Activated naive CD8-positive, alpha-beta T cell treated with anti-CD3 and anti-CD28 coated beads, Interleukin-2, amount 10 ng/mL, durations not matched to agents 7 days and 5 days (primary cell): ENCODE measurements at regions not wholly inside any gene's neighbourhood (a gene's known extent, or its start where the extent isn't known, plus 50 kb on each side); places are given as distances from the start of the nearest gene placed in this dataset.

ENCODE experiments used
- ATAC-seq: fragments of 150-1000 bp; cut with Tn5 transposase; one replicate; pipeline ENCODE4 v1.10.0; 2021; ENCODE audit warnings: low read depth, moderate library complexity
- POLR2A ChIA-PET: fragments of 350-600 bp; sonication (Branson Sonifier 250); formaldehyde crosslinking; loops from one replicate; lab custom pipeline; 2021; ENCODE audit warnings: antibody characterized with exemption; lab: Charles Lee
- DNase-seq: peaks from one replicate; pipeline ENCODE4 v3.0.0; 2021
- H3K27ac Mint-ChIP-seq: one replicate; pipeline ENCODE4 v1.8.0; 2022; ENCODE audit warnings: mild to moderate bottlenecking, mixed read lengths
- H3K27me3 Mint-ChIP-seq: one replicate; pipeline ENCODE4 v1.8.0; 2022; ENCODE audit warnings: mild to moderate bottlenecking, moderate library complexity, mixed read lengths
- H3K36me3 Mint-ChIP-seq: one replicate; pipeline ENCODE4 v1.8.0; 2021; ENCODE audit warnings: mild to moderate bottlenecking, mixed read lengths
- H3K4me1 Mint-ChIP-seq: one replicate; pipeline ENCODE4 v1.8.0; 2021; ENCODE audit warnings: mixed read lengths
- H3K4me3 Mint-ChIP-seq: one replicate; pipeline ENCODE4 v1.8.0; 2022; ENCODE audit warnings: mild to moderate bottlenecking, moderate library complexity, mixed read lengths
- H3K9me3 Mint-ChIP-seq: one replicate; pipeline ENCODE4 v1.8.0; 2021; ENCODE audit warnings: mixed read lengths

GRCh38 chr12:84329938-84330337 lies 582.7 kb downstream of the SLC6A15 start:
- POLR2A ChIA-PET, result no interaction called here
- ATAC-seq (no peak), DNase-seq (no peak)
- Mint-ChIP-seq H3K4me1 (no peaks in the 10 kb centered on the region), H3K36me3 (no peaks in the 10 kb centered on the region), H3K9me3 (no peaks in the 10 kb centered on the region), H3K27ac (no peak overlapping the region), H3K27me3 (no peaks in the 10 kb centered on the region), H3K4me3 (no peak overlapping the region)

DNA sequence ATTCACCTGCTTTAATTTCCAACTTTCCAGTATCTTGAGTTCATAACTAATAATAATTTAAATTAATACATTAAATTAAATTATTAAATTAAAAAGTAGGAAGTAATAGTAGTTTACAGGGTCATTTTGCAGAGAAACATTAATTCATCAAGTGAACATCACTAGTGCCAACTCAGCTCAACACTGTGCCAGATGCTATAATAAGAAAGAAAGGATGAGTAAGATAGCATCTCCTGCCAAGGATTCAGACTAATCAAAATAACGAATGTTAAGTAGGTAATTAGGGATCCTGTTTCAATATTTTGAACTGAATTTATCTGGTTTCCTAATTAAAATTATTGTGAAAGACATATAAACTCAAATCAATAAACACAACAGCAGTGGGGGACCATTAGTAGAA lies 596.7 kb downstream of the SLC6A15 start:
- Mint-ChIP-seq H3K27me3 (no peaks in the 10 kb centered on the region), H3K36me3 (no peaks in the 10 kb centered on the region), H3K9me3 (peaks cover 9% of the 10 kb centered on the region), H3K4me1 (no peaks in the 10 kb centered on the region), H3K27ac (no peak overlapping the region), H3K4me3 (no peak overlapping the region)
- POLR2A ChIA-PET, result no interaction called here
- no peak for ATAC-seq
- DNase-seq, result no peak

- H3K27ac Mint-ChIP-seq, result no peak overlapping the region
- peaks cover 9% of the 10 kb centered on the region for H3K9me3 Mint-ChIP-seq
- no peaks in the 10 kb centered on the region for H3K4me1 Mint-ChIP-seq
- H3K4me3 Mint-ChIP-seq, result no peak overlapping the region
- ATAC-seq (no peak), DNase-seq (no peak)
- POLR2A ChIA-PET, result no interaction called here
- H3K27me3 Mint-ChIP-seq, result no peaks in the 10 kb centered on the region
- no peaks in the 10 kb centered on the region for H3K36me3 Mint-ChIP-seq
These were observed 599.3 kb downstream of the SLC6A15 start for GRCh38 chr12:84313323-84313675.

DNA sequence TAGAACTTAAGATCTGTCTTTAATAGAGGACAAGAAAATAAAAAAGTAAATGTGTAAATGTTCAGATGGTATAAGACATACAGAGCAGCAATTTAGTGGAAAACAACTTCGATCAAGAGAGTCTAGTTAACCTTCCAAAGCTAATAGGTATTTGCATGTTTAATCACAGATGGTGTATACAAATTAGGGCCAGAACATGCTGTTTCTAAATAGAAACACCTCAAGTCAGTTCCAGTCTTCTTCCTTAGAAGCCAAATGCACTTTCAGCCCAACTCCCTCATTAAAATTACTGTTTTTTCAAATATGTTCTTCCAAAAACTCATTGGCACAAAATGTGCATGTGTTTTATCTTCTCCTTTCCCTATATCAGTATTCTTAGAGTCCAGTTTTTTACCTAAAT lies 604.4 kb downstream of the SLC6A15 start:
- Mint-ChIP-seq H3K27ac (no peak overlapping the region), H3K36me3 (no peaks in the 10 kb centered on the region), H3K27me3 (no peaks in the 10 kb centered on the region), H3K9me3 (peaks cover 10% of the 10 kb centered on the region), H3K4me1 (no peaks in the 10 kb centered on the region), H3K4me3 (no peak overlapping the region)
- POLR2A ChIA-PET, result no interaction called here
- DNase-seq, result no peak
- ATAC-seq, result no peak

DNA sequence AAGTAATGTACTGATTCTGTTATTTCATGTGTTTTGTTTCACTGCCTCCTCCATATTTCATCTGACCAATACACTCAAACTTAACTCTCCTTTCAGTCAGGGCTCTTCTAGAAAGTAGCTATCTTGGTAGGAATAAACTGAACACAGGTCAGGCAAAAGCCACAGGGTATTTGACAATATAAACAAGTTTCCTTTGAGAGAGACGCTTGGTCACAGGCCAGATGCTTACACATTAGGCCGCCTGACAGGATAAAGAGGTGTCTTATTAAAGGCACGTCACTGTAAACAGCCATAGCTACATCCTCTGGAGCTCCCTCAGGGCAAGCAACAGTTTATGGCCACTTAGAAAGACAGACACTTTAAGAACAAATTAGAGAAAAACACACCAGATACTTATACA lies 607.5 kb downstream of the SLC6A15 start:
- POLR2A ChIA-PET, result no interaction called here
- Mint-ChIP-seq H3K4me3 (no peak overlapping the region), H3K4me1 (no peaks in the 10 kb centered on the region), H3K27me3 (no peaks in the 10 kb centered on the region), H3K27ac (no peak overlapping the region), H3K36me3 (no peaks in the 10 kb centered on the region), H3K9me3 (peaks cover 3% of the 10 kb centered on the region)
- ATAC-seq, result no peak
- DNase-seq, result no peak

- no peak overlapping the region for H3K27ac Mint-ChIP-seq
- peaks cover 1% of the 10 kb centered on the region for H3K9me3 Mint-ChIP-seq
- ATAC-seq, result no peak
- no peaks in the 10 kb centered on the region for H3K27me3 Mint-ChIP-seq
- no peaks in the 10 kb centered on the region for H3K4me1 Mint-ChIP-seq
- DNase-seq, result no peak
- POLR2A ChIA-PET, result no interaction called here
- no peaks in the 10 kb centered on the region for H3K36me3 Mint-ChIP-seq
- no peak overlapping the region for H3K4me3 Mint-ChIP-seq
These were observed 618.4 kb downstream of the SLC6A15 start for GRCh38 chr12:84294246-84294645.

DNA sequence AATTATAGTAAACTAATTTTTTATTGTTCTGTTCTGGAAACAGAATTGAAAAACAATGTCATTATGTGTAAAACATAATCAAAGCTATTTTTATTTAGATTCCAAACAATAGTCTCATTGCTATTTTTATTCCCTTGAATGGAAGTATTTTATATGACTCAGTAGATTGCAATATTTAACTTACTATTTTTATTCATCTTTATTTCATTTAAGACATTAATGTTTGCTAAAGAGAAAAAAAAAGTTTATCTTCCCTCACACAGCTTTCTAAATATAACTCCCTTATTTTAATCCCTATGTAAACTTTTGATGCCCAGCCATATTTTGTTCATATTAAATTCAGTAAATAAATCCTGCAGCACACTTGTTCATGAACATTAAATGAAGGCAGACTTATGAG lies 622.4 kb downstream of the SLC6A15 start:
- POLR2A ChIA-PET, result no interaction called here
- no peaks in the 10 kb centered on the region for H3K36me3 Mint-ChIP-seq
- no peaks in the 10 kb centered on the region for H3K9me3 Mint-ChIP-seq
- no peaks in the 10 kb centered on the region for H3K4me1 Mint-ChIP-seq
- no peak for ATAC-seq
- no peak for DNase-seq
- H3K4me3 Mint-ChIP-seq, result no peak overlapping the region
- H3K27me3 Mint-ChIP-seq, result no peaks in the 10 kb centered on the region
- H3K27ac Mint-ChIP-seq, result no peak overlapping the region

DNA sequence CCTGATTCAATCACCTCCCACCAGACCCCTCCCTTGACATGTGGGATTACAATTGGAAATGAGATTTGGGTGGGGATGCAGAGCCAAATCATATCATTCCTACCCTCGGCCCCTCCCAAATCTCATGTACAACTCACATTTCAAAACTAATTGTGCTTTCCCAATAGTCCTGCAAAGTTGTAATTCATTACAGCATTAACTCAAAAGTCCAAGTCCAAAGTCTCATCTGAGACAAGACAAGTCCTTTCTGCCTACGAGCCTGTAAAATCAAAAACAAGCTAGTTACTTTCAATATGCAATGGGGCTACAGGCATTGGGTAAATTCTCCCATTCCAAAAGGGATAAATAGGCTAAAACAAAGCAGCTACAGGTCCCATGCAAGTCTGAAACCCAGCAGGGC lies 634.6 kb downstream of the SLC6A15 start:
- H3K4me3 Mint-ChIP-seq, result no peak overlapping the region
- no peak for DNase-seq
- no peaks in the 10 kb centered on the region for H3K4me1 Mint-ChIP-seq
- no peaks in the 10 kb centered on the region for H3K9me3 Mint-ChIP-seq
- no peak overlapping the region for H3K27ac Mint-ChIP-seq
- no peaks in the 10 kb centered on the region for H3K27me3 Mint-ChIP-seq
- POLR2A ChIA-PET, result no interaction called here
- H3K36me3 Mint-ChIP-seq, result no peaks in the 10 kb centered on the region
- ATAC-seq, result no peak

DNA sequence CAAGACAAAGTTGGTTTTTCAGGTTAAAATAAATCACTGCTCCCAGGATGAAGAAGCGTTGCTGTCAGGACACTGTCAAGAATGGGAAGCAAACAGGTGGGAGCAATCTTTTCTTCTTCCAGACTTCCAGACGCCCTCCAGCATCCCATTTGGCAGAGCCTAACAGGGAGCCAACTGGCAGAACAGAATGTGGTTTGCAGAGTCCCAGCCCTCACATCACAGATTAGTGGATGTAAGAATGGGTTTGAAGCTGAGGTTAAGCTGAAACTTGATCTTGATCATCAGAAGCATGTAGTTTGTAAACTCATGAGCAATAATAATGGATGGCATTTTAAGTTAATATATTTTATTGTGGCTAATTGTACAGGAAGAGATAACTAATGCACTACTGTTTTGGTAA lies 636.4 kb downstream of the SLC6A15 start:
- ATAC-seq (no peak), DNase-seq (no peak)
- no peaks in the 10 kb centered on the region for H3K4me1 Mint-ChIP-seq
- no peak overlapping the region for H3K27ac Mint-ChIP-seq
- no peaks in the 10 kb centered on the region for H3K36me3 Mint-ChIP-seq
- POLR2A ChIA-PET, result no interaction called here
- H3K27me3 Mint-ChIP-seq, result no peaks in the 10 kb centered on the region
- no peaks in the 10 kb centered on the region for H3K9me3 Mint-ChIP-seq
- H3K4me3 Mint-ChIP-seq, result no peak overlapping the region

GRCh38 chr12:84272324-84272723 lies 640.3 kb downstream of the SLC6A15 start:
- H3K27ac Mint-ChIP-seq, result no peak overlapping the region
- ATAC-seq (no peak), DNase-seq (no peak)
- POLR2A ChIA-PET, result no interaction called here
- H3K36me3 Mint-ChIP-seq, result no peaks in the 10 kb centered on the region
- no peaks in the 10 kb centered on the region for H3K9me3 Mint-ChIP-seq
- H3K4me3 Mint-ChIP-seq, result no peak overlapping the region
- no peaks in the 10 kb centered on the region for H3K4me1 Mint-ChIP-seq
- H3K27me3 Mint-ChIP-seq, result no peaks in the 10 kb centered on the region

DNA sequence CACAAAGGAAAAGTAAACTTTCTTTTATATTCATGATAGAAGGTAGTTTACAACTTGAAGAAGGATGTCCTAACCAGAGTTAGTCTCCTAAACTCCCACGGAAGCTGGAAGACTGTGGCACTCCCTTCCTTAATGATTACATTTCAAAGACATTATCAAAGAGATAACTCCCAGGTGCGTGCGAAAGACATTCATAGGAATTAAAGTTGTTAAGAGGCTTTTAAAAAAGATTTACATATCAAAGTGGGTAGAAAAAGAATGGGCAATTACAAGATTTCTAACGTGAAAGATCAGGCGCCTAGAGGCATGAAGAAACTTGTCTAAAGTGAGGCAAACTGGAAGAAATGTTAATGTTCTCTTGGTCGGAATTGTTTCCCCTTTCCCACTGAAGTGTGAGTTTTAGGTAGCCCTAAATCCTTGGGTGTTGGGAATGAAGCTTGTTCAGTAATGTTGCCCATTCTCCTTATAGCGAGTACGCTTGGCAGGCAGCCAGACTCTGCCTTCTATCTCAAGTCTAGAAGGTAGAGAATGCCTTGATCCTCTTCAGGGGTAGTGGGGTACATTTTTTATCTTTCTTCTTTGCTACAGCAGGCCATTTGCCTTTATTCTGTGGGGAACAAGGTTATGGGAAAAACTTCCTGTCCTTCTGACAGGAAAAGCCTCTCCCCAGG lies 642.0 kb downstream of the SLC6A15 start:
- no peak overlapping the region for H3K27ac Mint-ChIP-seq

GRCh38 chr12:84247931-84248330 lies 664.7 kb downstream of the SLC6A15 start:
- peaks cover 5% of the 10 kb centered on the region for H3K9me3 Mint-ChIP-seq
- no peaks in the 10 kb centered on the region for H3K36me3 Mint-ChIP-seq
- no peaks in the 10 kb centered on the region for H3K4me1 Mint-ChIP-seq

More for the DNA sequence above, 642.0 kb downstream of the SLC6A15 start:
- DNase-seq (no peak), ATAC-seq (no peak)
- Mint-ChIP-seq H3K36me3 (no peaks in the 10 kb centered on the region), H3K9me3 (no peaks in the 10 kb centered on the region), H3K27me3 (no peaks in the 10 kb centered on the region), H3K4me1 (no peaks in the 10 kb centered on the region), H3K4me3 (no peak overlapping the region)
- POLR2A ChIA-PET, result no interaction called here

GRCh38 chr12:84243686-84244085 lies 668.9 kb downstream of the SLC6A15 start:
- DNase-seq (no peak), ATAC-seq (no peak)
- H3K27me3 Mint-ChIP-seq, result no peaks in the 10 kb centered on the region
- H3K27ac Mint-ChIP-seq, result no peak overlapping the region
- no peaks in the 10 kb centered on the region for H3K36me3 Mint-ChIP-seq
- no peak overlapping the region for H3K4me3 Mint-ChIP-seq
- H3K9me3 Mint-ChIP-seq, result no peaks in the 10 kb centered on the region
- POLR2A ChIA-PET, result no interaction called here
- no peaks in the 10 kb centered on the region for H3K4me1 Mint-ChIP-seq

More at GRCh38 chr12:84247931-84248330, 664.7 kb downstream of the SLC6A15 start:
- no peak overlapping the region for H3K4me3 Mint-ChIP-seq
- no peak overlapping the region for H3K27ac Mint-ChIP-seq
- no peaks in the 10 kb centered on the region for H3K27me3 Mint-ChIP-seq
- ATAC-seq, result no peak
- POLR2A ChIA-PET, result no interaction called here
- no peak for DNase-seq

- POLR2A ChIA-PET, result no interaction called here
- DNase-seq (no peak), ATAC-seq (no peak)
- Mint-ChIP-seq H3K9me3 (no peaks in the 10 kb centered on the region), H3K27ac (no peak overlapping the region), H3K27me3 (no peaks in the 10 kb centered on the region), H3K4me3 (no peak overlapping the region), H3K36me3 (no peaks in the 10 kb centered on the region), H3K4me1 (no peaks in the 10 kb centered on the region)
These were observed 689.8 kb downstream of the SLC6A15 start for GRCh38 chr12:84222841-84223240.

DNA sequence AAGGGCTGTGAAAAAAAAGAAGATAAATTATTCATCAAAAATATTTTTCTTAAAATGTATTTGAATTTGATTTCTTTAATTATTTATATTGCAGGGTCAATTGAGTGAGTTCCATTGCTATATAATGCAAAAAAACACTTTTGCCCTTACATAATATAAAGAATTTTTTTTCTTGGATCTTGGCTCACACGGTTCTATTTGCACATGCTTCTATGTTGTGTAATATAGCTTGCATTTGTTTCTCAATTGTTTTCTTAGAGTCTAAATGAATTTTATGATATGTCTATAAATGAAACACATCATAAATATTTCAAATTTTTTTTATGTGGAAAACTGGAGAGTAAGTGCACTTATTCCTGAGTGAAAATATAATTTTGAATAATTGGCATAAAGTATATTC lies 694.2 kb downstream of the SLC6A15 start:
- Mint-ChIP-seq H3K27me3 (no peaks in the 10 kb centered on the region), H3K36me3 (no peaks in the 10 kb centered on the region), H3K9me3 (no peaks in the 10 kb centered on the region), H3K27ac (no peak overlapping the region), H3K4me3 (no peak overlapping the region), H3K4me1 (no peaks in the 10 kb centered on the region)
- ATAC-seq (no peak), DNase-seq (no peak)
- POLR2A ChIA-PET, result no interaction called here
